ENCODE measurements at regions not wholly inside any gene's neighbourhood (a gene's known extent, or its start where the extent isn't known, plus 50 kb on each side); places are given as distances from the start of the nearest gene placed in this dataset.

- no peaks in the 10 kb centered on the region for H4K20me1 ChIP-seq (ENCODE audit: insufficient read depth)
- no peaks in the 10 kb centered on the region for H3F3A ChIP-seq (ENCODE audit: insufficient read depth, low read length, poor library complexity, severe bottlenecking)
- TF ChIP-seq RAD21 (conservative IDR thresholded peaks at IDR 0.05) = no peak
- no peak for TF ChIP-seq SMC3 (conservative IDR thresholded peaks at IDR 0.05; ENCODE audit: poor library complexity)
- TF ChIP-seq CTCF (IDR thresholded peaks at IDR 0.05; ENCODE audit: poor library complexity, severe bottlenecking) = no peak
- no peak for TF ChIP-seq EP300 (conservative IDR thresholded peaks at IDR 0.05; ENCODE audit: poor library complexity, severe bottlenecking)
- TF ChIP-seq POLR2AphosphoS5 (IDR thresholded peaks at IDR 0.05) = no peak
- TF ChIP-seq MXI1 (conservative IDR thresholded peaks at IDR 0.05; ENCODE audit: poor library complexity, severe bottlenecking) = no peak
- TF ChIP-seq, protein P1, sequence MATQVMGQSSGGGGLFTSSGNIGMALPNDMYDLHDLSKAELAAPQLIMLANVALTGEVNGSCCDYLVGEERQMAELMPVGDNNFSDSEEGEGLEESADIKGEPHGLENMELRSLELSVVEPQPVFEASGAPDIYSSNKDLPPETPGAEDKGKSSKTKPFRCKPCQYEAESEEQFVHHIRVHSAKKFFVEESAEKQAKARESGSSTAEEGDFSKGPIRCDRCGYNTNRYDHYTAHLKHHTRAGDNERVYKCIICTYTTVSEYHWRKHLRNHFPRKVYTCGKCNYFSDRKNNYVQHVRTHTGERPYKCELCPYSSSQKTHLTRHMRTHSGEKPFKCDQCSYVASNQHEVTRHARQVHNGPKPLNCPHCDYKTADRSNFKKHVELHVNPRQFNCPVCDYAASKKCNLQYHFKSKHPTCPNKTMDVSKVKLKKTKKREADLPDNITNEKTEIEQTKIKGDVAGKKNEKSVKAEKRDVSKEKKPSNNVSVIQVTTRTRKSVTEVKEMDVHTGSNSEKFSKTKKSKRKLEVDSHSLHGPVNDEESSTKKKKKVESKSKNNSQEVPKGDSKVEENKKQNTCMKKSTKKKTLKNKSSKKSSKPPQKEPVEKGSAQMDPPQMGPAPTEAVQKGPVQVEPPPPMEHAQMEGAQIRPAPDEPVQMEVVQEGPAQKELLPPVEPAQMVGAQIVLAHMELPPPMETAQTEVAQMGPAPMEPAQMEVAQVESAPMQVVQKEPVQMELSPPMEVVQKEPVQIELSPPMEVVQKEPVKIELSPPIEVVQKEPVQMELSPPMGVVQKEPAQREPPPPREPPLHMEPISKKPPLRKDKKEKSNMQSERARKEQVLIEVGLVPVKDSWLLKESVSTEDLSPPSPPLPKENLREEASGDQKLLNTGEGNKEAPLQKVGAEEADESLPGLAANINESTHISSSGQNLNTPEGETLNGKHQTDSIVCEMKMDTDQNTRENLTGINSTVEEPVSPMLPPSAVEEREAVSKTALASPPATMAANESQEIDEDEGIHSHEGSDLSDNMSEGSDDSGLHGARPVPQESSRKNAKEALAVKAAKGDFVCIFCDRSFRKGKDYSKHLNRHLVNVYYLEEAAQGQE (IDR thresholded peaks at IDR 0.05; ENCODE audit: borderline replicate concordance) = no peak
- no peak for TF ChIP-seq TAF1 (IDR thresholded peaks at IDR 0.05; ENCODE audit: low read depth)
- TF ChIP-seq EZH2 (IDR thresholded peaks at IDR 0.05; ENCODE audit: borderline replicate concordance, insufficient read depth, low read length, poor library complexity, severe bottlenecking) = no peak
- H3K9ac ChIP-seq (ENCODE audit: low read length) = no peak overlapping the region
- H3K4me3 ChIP-seq (ENCODE audit: low read length) = no peak overlapping the region
- no peak overlapping the region for H3K27ac ChIP-seq (ENCODE audit: low read length)
- no peaks in the 10 kb centered on the region for H3K79me2 ChIP-seq (replicated peaks; ENCODE audit: insufficient read depth, low read length)
- H3K27me3 ChIP-seq (ENCODE audit: insufficient read depth, low read depth, low read length) = no peaks in the 10 kb centered on the region
- no peaks in the 10 kb centered on the region for H3K36me3 ChIP-seq (ENCODE audit: insufficient read depth, low read length)
- H3K9me2 ChIP-seq (ENCODE audit: insufficient read depth, low read length) = no peaks in the 10 kb centered on the region
- no peaks in the 10 kb centered on the region for H3K9me3 ChIP-seq (ENCODE audit: low read length)
- no peak overlapping the region for H2AFZ ChIP-seq (ENCODE audit: low read depth, low read length)
- H3K4me2 ChIP-seq (ENCODE audit: low read length) = no peak overlapping the region
Observed at GRCh38 chr14:81871706-81872105, 338.1 kb upstream of the SEL1L start.

DNA sequence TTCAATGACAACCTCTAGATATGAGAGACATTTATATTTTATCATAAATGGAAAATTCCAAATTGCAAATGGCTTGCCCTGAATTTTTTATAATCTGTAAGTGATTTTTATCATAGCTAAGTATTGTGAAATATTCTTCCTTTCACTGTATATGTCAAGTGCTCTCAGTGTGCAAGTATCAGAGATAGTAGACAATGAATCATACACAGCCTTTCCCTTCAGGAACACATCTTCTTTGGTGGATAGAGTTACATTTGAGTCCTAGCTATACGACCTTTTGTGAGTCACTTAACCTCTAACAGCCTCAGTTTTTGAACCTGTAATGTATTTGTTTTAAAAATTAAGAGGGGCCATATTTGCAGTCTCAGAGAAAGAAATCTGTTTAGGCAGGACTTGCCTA, 350.7 kb upstream of the SEL1L start:
- H3K27ac ChIP-seq (ENCODE audit: low read length) = no peak overlapping the region
- no peaks in the 10 kb centered on the region for H3K9me3 ChIP-seq (ENCODE audit: low read length)
- H3K36me3 ChIP-seq (ENCODE audit: insufficient read depth, low read length) = no peaks in the 10 kb centered on the region
- H3K79me2 ChIP-seq (replicated peaks; ENCODE audit: insufficient read depth, low read length) = no peaks in the 10 kb centered on the region
- TF ChIP-seq SMC3 (conservative IDR thresholded peaks at IDR 0.05; ENCODE audit: poor library complexity) (no peak), EZH2 (IDR thresholded peaks at IDR 0.05; ENCODE audit: borderline replicate concordance, insufficient read depth, low read length, poor library complexity, severe bottlenecking) (no peak)
- no peaks in the 10 kb centered on the region for H3K9me2 ChIP-seq (ENCODE audit: insufficient read depth, low read length)
- H3K9ac ChIP-seq (ENCODE audit: low read length) = no peak overlapping the region
- H3F3A ChIP-seq (ENCODE audit: insufficient read depth, low read length, poor library complexity, severe bottlenecking) = no peaks in the 10 kb centered on the region
- H3K27me3 ChIP-seq (ENCODE audit: insufficient read depth, low read depth, low read length) = no peaks in the 10 kb centered on the region
- no peaks in the 10 kb centered on the region for H4K20me1 ChIP-seq (ENCODE audit: insufficient read depth)
- no peak overlapping the region for H2AFZ ChIP-seq (ENCODE audit: low read depth, low read length)
- no peak overlapping the region for H3K4me3 ChIP-seq (ENCODE audit: low read length)
- H3K4me2 ChIP-seq (ENCODE audit: low read length) = no peak overlapping the region

GRCh38 chr14:81886588-81886987, 352.9 kb upstream of the SEL1L start:
- H3K4me2 ChIP-seq (ENCODE audit: low read length) = no peak overlapping the region
- H3K27me3 ChIP-seq (ENCODE audit: insufficient read depth, low read depth, low read length) = no peaks in the 10 kb centered on the region
- no peaks in the 10 kb centered on the region for H3F3A ChIP-seq (ENCODE audit: insufficient read depth, low read length, poor library complexity, severe bottlenecking)
- TF ChIP-seq RAD21 (conservative IDR thresholded peaks at IDR 0.05) = no peak
- no peak for TF ChIP-seq EZH2 (IDR thresholded peaks at IDR 0.05; ENCODE audit: borderline replicate concordance, insufficient read depth, low read length, poor library complexity, severe bottlenecking)
- H3K9ac ChIP-seq (ENCODE audit: low read length) = no peak overlapping the region
- no peak overlapping the region for H3K4me3 ChIP-seq (ENCODE audit: low read length)
- H4K20me1 ChIP-seq (ENCODE audit: insufficient read depth) = no peaks in the 10 kb centered on the region
- no peaks in the 10 kb centered on the region for H3K79me2 ChIP-seq (replicated peaks; ENCODE audit: insufficient read depth, low read length)
- no peaks in the 10 kb centered on the region for H3K9me2 ChIP-seq (ENCODE audit: insufficient read depth, low read length)
- H2AFZ ChIP-seq (ENCODE audit: low read depth, low read length) = no peak overlapping the region
- H3K27ac ChIP-seq (ENCODE audit: low read length) = no peak overlapping the region
- H3K36me3 ChIP-seq (ENCODE audit: insufficient read depth, low read length) = no peaks in the 10 kb centered on the region
- no peaks in the 10 kb centered on the region for H3K9me3 ChIP-seq (ENCODE audit: low read length)
